ENCODE measurements at regions not wholly inside any gene's neighbourhood (a gene's known extent, or its start where the extent isn't known, plus 50 kb on each side); places are given as distances from the start of the nearest gene placed in this dataset.

- no peaks in the 10 kb centered on the region for H3K36me3 ChIP-seq (ENCODE audit: control insufficient read depth, insufficient read depth, low read length)
- TF ChIP-seq CTCF (IDR thresholded peaks at IDR 0.05; ENCODE audit: insufficient read depth, low read length, poor library complexity, severe bottlenecking): no peak
- no peak overlapping the region for H3K4me3 ChIP-seq (replicated peaks; ENCODE audit: low read depth, low read length)
- no peak for DNase-seq (ENCODE audit: extremely low read depth, insufficient read length)
- no peaks in the 10 kb centered on the region for H3K27me3 ChIP-seq (replicated peaks; ENCODE audit: control insufficient read depth, insufficient read depth, low read length)
Observed at GRCh38 chr2:81282151-81282769, 977.7 kb upstream of the LRRTM1 start.

DNA sequence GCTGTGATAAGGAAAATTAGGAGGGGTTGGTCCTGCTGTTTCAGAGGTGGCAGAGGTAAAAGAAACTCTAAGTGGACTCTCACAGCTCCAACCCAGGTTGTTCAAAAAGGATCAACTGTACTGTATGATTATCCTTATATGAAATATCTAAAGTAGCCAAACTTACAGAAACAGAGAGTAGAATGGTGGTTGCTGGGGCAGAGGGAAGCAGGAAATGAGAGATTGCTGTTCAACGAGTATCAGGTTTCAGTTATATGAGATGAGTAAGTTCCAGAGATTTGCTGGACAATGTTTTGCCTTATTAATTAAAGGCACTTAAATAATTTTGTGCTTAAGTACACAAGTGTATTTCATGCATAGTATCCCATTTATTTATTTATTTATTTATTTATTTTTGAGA is 972.0 kb upstream of the LRRTM1 start:
- Histone ChIP-seq H3K27me3 (replicated peaks; ENCODE audit: control insufficient read depth, insufficient read depth, low read length) (no peaks in the 10 kb centered on the region), H3K4me3 (replicated peaks; ENCODE audit: low read depth, low read length) (no peak overlapping the region), H3K36me3 (ENCODE audit: control insufficient read depth, insufficient read depth, low read length) (no peaks in the 10 kb centered on the region)
- no peak for DNase-seq (ENCODE audit: extremely low read depth, insufficient read length)
- TF ChIP-seq CTCF (IDR thresholded peaks at IDR 0.05; ENCODE audit: insufficient read depth, low read length, poor library complexity, severe bottlenecking): no peak

- DNase-seq (ENCODE audit: extremely low read depth, insufficient read length): no peak
- no peaks in the 10 kb centered on the region for H3K27me3 ChIP-seq (replicated peaks; ENCODE audit: control insufficient read depth, insufficient read depth, low read length)
- no peaks in the 10 kb centered on the region for H3K36me3 ChIP-seq (ENCODE audit: control insufficient read depth, insufficient read depth, low read length)
- H3K4me3 ChIP-seq (replicated peaks; ENCODE audit: low read depth, low read length): no peak overlapping the region
- TF ChIP-seq CTCF (IDR thresholded peaks at IDR 0.05; ENCODE audit: insufficient read depth, low read length, poor library complexity, severe bottlenecking): no peak
Observed at GRCh38 chr2:81266106-81266505, 961.6 kb upstream of the LRRTM1 start.

- Histone ChIP-seq H3K36me3 (ENCODE audit: control insufficient read depth, insufficient read depth, low read length) (no peaks in the 10 kb centered on the region), H3K27me3 (replicated peaks; ENCODE audit: control insufficient read depth, insufficient read depth, low read length) (no peaks in the 10 kb centered on the region), H3K4me3 (replicated peaks; ENCODE audit: low read depth, low read length) (no peak overlapping the region)
- DNase-seq (ENCODE audit: extremely low read depth, insufficient read length): no peak
- TF ChIP-seq CTCF (IDR thresholded peaks at IDR 0.05; ENCODE audit: insufficient read depth, low read length, poor library complexity, severe bottlenecking): no peak
Observed at GRCh38 chr2:81263989-81264388, 959.4 kb upstream of the LRRTM1 start.

GRCh38 chr2:81260320-81260719 is 955.8 kb upstream of the LRRTM1 start:
- Histone ChIP-seq H3K27me3 (replicated peaks; ENCODE audit: control insufficient read depth, insufficient read depth, low read length) (no peaks in the 10 kb centered on the region), H3K4me3 (replicated peaks; ENCODE audit: low read depth, low read length) (no peak overlapping the region), H3K36me3 (ENCODE audit: control insufficient read depth, insufficient read depth, low read length) (no peaks in the 10 kb centered on the region)
- DNase-seq (ENCODE audit: extremely low read depth, insufficient read length): no peak
- TF ChIP-seq CTCF (IDR thresholded peaks at IDR 0.05; ENCODE audit: insufficient read depth, low read length, poor library complexity, severe bottlenecking): no peak

DNA sequence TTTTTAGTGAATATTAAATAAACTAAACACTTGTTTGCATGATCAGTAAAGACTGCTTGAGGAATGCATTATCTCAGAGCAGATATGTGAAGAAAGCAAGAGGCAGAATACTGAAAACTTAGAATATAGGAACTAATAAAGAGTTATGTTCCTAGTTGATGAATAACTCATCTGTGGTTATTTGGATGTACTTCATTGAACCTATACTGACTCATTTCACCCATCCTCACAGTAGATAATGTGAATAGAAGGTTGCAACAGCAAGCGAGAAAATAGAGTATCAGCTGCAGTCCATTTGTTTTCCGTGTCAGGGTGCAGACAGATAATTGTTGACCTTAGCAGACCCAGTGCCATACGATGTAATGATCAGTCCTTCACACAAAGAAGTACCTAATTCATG is 945.7 kb upstream of the LRRTM1 start:
- no peak overlapping the region for H3K4me3 ChIP-seq (replicated peaks; ENCODE audit: low read depth, low read length)
- no peaks in the 10 kb centered on the region for H3K27me3 ChIP-seq (replicated peaks; ENCODE audit: control insufficient read depth, insufficient read depth, low read length)
- H3K36me3 ChIP-seq (ENCODE audit: control insufficient read depth, insufficient read depth, low read length): no peaks in the 10 kb centered on the region
- TF ChIP-seq CTCF (IDR thresholded peaks at IDR 0.05; ENCODE audit: insufficient read depth, low read length, poor library complexity, severe bottlenecking): no peak
- DNase-seq (ENCODE audit: extremely low read depth, insufficient read length): no peak
